Gastrocnemius medialis (tissue), 4 donors: ENCODE measurements at regions not wholly inside any gene's neighbourhood (a gene's known extent, or its start where the extent isn't known, plus 50 kb on each side); places are given as distances from the start of the nearest gene placed in this dataset.

Experiments used
- POLR2A ChIP-seq, 2 donors: fragments of 450-650 bp; IDR thresholded peaks; one replicate each; pipeline ENCODE4 v1.6.1; 2017; ENCODE audit warnings: antibody characterized with exemption in 2 of 2, mild to moderate bottlenecking in 2 of 2, moderate library complexity in 2 of 2
- TF ChIP-seq, protein P1 (sequence below), 5 experiments: fragments of 450-650 bp in 3 of 5; fragments of 200-600 bp in 2 of 5; sonication (generic) in 2 of 5; IDR thresholded peaks in 4 of 5; conservative IDR thresholded peaks in 1 of 5; 1 replicate in 4 of 5; 2 replicates in 1 of 5; pipeline ENCODE4 v1.5.1; 2016 to 2019; ENCODE audit warnings: antibody characterized with exemption in 5 of 5, mild to moderate bottlenecking in 3 of 5, moderate library complexity in 3 of 5

DNA sequence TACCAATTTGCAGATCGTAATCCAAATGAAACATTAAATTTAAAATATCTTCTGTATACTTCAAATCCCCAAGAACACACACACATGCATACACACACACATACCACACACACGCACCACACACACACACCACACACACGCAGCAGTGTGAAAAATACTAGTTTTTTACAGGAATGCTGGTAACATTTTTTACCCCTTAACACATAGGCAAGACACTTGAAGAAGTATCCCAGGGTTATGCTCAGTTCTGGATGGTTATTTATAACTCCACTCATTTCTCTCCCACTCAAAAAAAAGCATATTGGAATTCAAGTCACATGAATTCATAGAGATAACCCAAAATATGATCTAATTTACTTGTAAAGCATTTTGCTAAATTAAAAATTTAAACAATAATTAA, 325.5 kb upstream of the SLC7A11 start:
- no peak for TF ChIP-seq POLR2A (IDR thresholded peaks at IDR 0.05)
- TF ChIP-seq, protein P1, sequence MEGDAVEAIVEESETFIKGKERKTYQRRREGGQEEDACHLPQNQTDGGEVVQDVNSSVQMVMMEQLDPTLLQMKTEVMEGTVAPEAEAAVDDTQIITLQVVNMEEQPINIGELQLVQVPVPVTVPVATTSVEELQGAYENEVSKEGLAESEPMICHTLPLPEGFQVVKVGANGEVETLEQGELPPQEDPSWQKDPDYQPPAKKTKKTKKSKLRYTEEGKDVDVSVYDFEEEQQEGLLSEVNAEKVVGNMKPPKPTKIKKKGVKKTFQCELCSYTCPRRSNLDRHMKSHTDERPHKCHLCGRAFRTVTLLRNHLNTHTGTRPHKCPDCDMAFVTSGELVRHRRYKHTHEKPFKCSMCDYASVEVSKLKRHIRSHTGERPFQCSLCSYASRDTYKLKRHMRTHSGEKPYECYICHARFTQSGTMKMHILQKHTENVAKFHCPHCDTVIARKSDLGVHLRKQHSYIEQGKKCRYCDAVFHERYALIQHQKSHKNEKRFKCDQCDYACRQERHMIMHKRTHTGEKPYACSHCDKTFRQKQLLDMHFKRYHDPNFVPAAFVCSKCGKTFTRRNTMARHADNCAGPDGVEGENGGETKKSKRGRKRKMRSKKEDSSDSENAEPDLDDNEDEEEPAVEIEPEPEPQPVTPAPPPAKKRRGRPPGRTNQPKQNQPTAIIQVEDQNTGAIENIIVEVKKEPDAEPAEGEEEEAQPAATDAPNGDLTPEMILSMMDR (IDR thresholded peaks at IDR 0.05 in 4 of 5, conservative IDR thresholded peaks at IDR 0.05 in 1 of 5), result no peak
